IPS-18a (cell line): ENCODE measurements at regions not wholly inside any gene's neighbourhood (a gene's known extent, or its start where the extent isn't known, plus 50 kb on each side); places are given as distances from the start of the nearest gene placed in this dataset.

Source experiments
- H3K27ac ChIP-seq: one replicate; pipeline ENCODE4 v1.5.1; 2013; ENCODE audit warnings: low read length
- H3K27me3 ChIP-seq: one replicate; pipeline ENCODE4 v1.6.1; 2013; ENCODE audit warnings: mild to moderate bottlenecking, low read length; ENCODE audit not compliant: control insufficient read depth, insufficient read depth
- H3K36me3 ChIP-seq: one replicate; pipeline ENCODE4 v1.6.1; 2013; ENCODE audit warnings: low read depth, low read length; ENCODE audit not compliant: control insufficient read depth
- H3K4me1 ChIP-seq: one replicate; pipeline ENCODE4 v1.6.1; 2013; ENCODE audit warnings: low read depth, low read length; ENCODE audit not compliant: control insufficient read depth
- H3K4me3 ChIP-seq: one replicate; pipeline ENCODE4 v1.5.1; 2013; ENCODE audit warnings: low read length
- H3K9ac ChIP-seq: one replicate; pipeline ENCODE4 v1.6.1; 2013; ENCODE audit warnings: mild to moderate bottlenecking, low read length, moderate library complexity
- H3K9me3 ChIP-seq: one replicate; pipeline ENCODE4 v1.6.1; 2013; ENCODE audit warnings: low read depth, low read length; ENCODE audit not compliant: control insufficient read depth

DNA sequence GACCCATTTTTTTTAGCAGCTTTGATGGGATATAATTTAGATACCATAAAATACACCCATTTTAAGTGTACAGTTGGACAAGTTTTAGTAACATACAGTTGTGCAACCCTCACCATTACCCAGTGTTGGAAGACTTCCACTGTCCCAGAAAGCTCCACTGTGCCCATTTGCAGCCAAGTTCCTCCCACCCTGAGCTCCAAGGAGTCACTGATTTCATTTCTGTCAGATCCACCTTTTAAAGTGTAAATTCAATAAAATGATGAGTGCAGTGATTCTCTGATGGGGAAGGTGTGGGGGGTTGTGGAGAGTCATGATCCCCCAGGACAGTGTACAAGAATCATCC lies 93.2 kb upstream of the IGF1R start:
- H3K9ac ChIP-seq, result no peak overlapping the region
- no peaks in the 10 kb centered on the region for H3K36me3 ChIP-seq
- no peak overlapping the region for H3K27ac ChIP-seq
- H3K9me3 ChIP-seq, result no peaks in the 10 kb centered on the region
- no peaks in the 10 kb centered on the region for H3K27me3 ChIP-seq
- H3K4me3 ChIP-seq, result no peak overlapping the region
- peaks cover 16% of the 10 kb centered on the region for H3K4me1 ChIP-seq

DNA sequence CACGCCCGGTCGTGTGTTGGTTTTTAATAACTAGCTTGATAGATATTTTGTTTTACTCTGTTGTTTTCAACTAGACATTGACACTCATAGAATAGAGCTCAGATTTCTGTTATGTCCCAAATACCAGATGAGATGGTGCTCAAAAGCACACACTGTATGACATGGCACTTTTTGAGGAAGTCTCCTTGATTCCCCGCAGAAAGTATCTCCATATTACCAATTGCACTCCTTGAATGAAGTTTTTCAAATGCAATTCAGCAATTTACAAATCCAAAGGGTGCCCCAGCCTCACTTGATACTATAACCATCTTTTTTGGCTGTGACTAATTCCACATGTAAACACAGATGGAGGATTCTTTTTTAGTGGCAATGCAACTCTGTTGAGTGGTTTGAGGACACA lies 92.0 kb upstream of the IGF1R start:
- H3K9me3 ChIP-seq, result no peaks in the 10 kb centered on the region
- peaks cover 16% of the 10 kb centered on the region for H3K4me1 ChIP-seq
- no peak overlapping the region for H3K4me3 ChIP-seq
- H3K27me3 ChIP-seq, result no peaks in the 10 kb centered on the region
- H3K27ac ChIP-seq, result peak overlapping the region; percentile 9
- H3K9ac ChIP-seq, result no peak overlapping the region
- H3K36me3 ChIP-seq, result no peaks in the 10 kb centered on the region

DNA sequence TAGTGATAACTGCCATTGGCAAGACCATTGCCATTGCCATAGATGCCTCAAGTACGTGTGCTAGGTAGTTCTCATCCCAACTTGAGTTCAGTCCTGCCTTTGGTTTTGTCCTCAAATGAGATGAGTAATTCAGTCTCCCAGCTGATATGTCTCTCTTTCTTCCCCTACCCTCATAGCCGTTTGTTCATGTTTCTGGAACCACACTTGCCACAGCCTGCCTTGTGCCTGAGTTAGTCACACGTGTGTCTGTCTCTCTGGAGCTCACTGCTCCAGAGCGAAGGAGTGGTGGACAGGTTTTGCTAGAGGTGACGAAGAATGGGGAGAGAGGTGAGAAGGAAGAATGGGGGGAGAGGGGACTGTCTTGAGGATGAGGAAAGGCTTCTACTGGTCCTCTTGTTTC lies 88.0 kb upstream of the IGF1R start:
- no peaks in the 10 kb centered on the region for H3K9me3 ChIP-seq
- peaks cover 10% of the 10 kb centered on the region for H3K4me1 ChIP-seq
- H3K27ac ChIP-seq, result no peak overlapping the region
- no peak overlapping the region for H3K9ac ChIP-seq
- no peaks in the 10 kb centered on the region for H3K27me3 ChIP-seq
- no peaks in the 10 kb centered on the region for H3K36me3 ChIP-seq
- no peak overlapping the region for H3K4me3 ChIP-seq

DNA sequence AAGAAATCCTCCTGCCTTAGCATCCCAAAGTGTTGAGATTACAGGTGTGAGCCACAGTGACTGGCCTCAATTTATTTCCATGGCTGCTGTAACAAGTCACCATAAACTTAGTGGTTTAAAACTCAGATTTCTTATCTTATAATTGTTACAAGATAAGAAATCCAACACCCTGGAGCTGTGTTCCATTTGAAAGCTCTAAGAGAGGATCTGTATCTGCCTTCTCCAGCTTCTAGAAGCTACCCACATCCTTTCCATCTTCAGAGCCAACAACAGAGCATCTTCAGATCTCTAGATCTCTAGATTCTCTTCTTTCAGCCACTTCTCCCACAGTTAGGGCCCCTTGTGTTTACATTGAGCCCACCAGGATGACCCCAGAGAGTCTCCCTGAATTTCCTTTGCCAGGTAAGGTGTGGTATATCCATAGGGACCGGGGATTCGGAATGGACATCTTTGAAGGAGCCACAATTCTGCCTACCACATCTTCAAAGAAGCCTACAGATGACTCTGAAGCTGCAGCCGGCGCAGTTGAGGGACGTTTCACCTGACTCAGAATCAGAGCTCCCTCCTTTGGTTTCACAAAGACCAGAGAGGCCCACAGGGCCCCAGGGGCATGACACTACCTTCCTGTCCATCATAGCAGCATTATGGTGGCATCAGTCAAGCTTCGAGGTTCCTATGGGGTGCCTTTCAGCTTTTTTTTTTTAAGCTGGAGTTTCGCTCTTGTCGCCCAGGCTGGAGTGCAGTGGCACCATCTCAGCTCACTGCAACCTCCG lies 87.0 kb upstream of the IGF1R start:
- Histone ChIP-seq H3K4me3 (no peak overlapping the region), H3K27ac (no peak overlapping the region), H3K4me1 (peaks cover 8% of the 10 kb centered on the region), H3K9me3 (no peaks in the 10 kb centered on the region), H3K9ac (no peak overlapping the region), H3K27me3 (no peaks in the 10 kb centered on the region), H3K36me3 (no peaks in the 10 kb centered on the region)

DNA sequence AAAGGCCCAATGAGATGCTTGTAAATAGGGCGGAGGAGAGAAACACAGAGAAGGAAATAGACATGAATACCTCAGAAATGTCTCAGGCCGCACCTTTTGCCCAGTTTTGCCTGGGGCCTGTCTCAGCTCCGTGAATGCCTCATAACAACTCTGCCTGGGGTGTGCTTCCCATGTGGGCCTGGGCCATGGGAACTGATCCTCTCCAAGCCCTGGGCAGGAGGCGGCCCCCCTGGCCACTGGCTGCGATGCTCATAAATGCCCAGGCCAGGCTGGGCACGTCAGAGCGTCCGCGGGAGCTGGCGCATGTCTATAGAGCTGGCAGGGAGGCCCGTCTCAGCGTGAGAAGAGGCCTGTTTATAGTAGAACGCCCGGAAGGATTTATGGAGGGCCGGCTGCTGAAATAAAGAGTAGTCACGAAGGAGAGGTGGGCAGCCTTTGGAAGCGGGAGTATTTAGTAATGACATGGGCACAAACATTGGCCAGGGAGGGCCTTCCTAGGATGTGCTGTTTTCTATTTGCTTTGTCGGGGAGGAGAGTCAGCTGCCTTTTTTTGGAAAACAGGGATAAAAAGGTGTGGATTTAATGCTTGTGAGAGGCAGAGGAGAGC lies 85.9 kb upstream of the IGF1R start:
- Histone ChIP-seq H3K27ac (no peak overlapping the region), H3K27me3 (no peaks in the 10 kb centered on the region), H3K9me3 (no peaks in the 10 kb centered on the region), H3K4me3 (no peak overlapping the region), H3K4me1 (no peaks in the 10 kb centered on the region), H3K9ac (no peak overlapping the region), H3K36me3 (no peaks in the 10 kb centered on the region)

DNA sequence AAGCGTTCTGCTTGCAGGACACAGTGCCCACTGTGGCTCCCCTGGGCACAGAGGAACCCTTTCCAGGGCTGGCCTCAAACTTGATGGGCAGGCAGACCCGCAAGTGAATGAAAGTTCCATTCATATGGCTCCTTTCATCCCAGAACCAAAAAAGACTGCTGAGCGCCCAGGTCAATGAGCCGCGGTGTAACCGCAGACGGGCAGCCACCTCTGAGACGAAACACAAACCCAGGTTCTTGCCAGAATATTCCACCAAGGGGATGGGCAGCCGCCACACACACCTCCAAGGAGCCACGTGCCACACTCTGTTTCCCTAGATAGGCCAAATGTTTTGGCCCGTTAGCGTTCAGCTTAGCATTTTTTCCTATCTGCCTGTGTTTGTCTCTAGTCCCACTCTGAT lies 82.8 kb upstream of the IGF1R start:
- no peaks in the 10 kb centered on the region for H3K27me3 ChIP-seq
- H3K4me1 ChIP-seq, result no peaks in the 10 kb centered on the region

DNA sequence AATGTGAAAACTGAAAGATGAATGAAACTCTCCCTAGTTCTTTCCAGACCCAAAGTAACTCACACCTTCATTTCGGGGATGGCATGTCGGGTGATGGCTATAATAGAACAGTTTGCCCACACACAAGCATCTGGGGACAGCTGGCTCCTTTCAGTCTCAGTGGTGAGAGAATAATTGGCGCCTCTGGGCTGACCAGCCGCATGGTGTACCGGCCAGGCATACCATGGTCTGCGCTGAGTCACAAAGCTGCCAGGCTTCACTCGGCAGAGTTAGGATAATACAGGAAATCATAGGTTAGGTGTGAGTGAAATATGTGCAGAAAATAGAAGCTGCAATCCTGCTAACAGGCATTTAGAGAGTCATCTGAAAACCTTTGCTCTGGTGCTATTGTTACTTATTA lies 80.4 kb upstream of the IGF1R start:
- Histone ChIP-seq H3K4me3 (no peak overlapping the region), H3K36me3 (no peaks in the 10 kb centered on the region), H3K4me1 (no peaks in the 10 kb centered on the region), H3K9me3 (no peaks in the 10 kb centered on the region), H3K27ac (no peak overlapping the region), H3K27me3 (no peaks in the 10 kb centered on the region), H3K9ac (no peak overlapping the region)

More for the DNA sequence above, 82.8 kb upstream of the IGF1R start:
- no peak overlapping the region for H3K4me3 ChIP-seq
- H3K9ac ChIP-seq, result no peak overlapping the region
- H3K27ac ChIP-seq, result no peak overlapping the region
- no peaks in the 10 kb centered on the region for H3K36me3 ChIP-seq
- no peaks in the 10 kb centered on the region for H3K9me3 ChIP-seq

DNA sequence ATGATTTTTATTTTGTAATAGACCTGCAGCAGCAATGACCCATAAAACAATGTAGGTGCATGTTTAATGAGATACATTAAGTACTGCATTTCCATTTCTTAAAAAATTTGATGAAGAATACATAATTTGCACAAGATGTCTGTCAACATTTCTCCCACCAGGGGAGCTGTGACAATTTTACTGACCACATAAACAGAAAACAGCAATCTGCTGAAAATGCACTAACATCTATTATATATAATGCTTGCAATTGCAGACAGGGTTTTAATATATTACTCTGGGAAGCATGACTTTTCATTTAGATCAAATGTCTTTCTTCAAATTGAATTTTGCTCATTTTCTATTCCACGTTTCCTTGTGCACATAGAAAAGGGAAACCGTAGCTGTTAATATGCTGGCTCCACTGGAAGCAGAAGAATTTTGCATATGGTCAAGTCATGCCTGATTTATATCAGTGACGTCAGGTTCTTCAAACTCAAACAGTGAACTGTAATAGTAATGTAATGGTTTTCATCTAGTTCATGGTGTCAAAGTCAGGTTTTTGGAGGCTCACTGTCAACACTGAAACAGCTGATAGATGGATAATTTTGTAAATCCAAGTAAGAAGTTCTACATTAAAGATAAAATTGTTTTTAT lies 79.8 kb upstream of the IGF1R start:
- Histone ChIP-seq H3K4me1 (no peaks in the 10 kb centered on the region), H3K9me3 (no peaks in the 10 kb centered on the region), H3K4me3 (no peak overlapping the region), H3K9ac (no peak overlapping the region), H3K36me3 (no peaks in the 10 kb centered on the region), H3K27ac (no peak overlapping the region), H3K27me3 (no peaks in the 10 kb centered on the region)

DNA sequence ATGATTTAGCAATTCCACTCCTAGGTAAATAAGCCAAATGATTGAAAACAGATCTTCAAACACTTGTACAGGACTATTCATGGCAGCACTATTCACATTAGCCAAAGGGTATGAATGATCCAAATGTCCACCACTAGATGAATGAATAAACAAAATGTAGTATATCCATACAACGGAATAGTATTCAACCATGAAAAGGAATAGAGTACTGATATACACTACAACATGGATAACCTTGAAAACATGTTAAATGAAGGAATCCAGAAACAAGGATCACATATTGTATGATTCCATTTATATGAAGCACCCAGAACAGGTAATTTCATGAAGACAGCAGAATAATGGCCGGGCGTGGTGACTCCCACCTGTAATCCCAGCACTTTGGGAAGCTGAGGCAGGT lies 78.2 kb upstream of the IGF1R start:
- H3K4me3 ChIP-seq, result no peak overlapping the region
- no peak overlapping the region for H3K27ac ChIP-seq
- H3K9ac ChIP-seq, result no peak overlapping the region
- H3K27me3 ChIP-seq, result no peaks in the 10 kb centered on the region
- no peaks in the 10 kb centered on the region for H3K4me1 ChIP-seq
- H3K36me3 ChIP-seq, result no peaks in the 10 kb centered on the region
- no peaks in the 10 kb centered on the region for H3K9me3 ChIP-seq

DNA sequence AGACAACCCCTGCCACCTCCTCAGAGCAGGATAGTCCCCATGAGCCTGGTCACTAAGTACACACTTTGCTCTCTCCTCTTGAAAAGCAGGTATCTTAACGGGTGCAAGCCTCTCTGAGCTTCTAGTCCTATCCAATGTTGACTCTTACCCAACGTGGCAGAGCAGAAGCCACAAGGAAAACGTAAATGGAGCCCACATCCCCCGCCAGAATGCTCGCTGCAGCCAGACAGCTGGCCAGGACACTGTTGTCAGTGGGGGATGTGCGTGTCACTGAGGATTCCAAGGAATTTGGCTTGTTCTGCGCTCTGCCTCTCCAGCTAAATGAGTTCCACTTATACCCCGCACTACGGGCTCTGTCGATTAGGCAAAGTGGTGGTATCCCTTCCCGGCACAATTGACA lies 67.8 kb upstream of the IGF1R start:
- no peaks in the 10 kb centered on the region for H3K4me1 ChIP-seq
- no peaks in the 10 kb centered on the region for H3K27me3 ChIP-seq
- H3K9ac ChIP-seq, result no peak overlapping the region
- H3K9me3 ChIP-seq, result no peaks in the 10 kb centered on the region
- H3K27ac ChIP-seq, result no peak overlapping the region
- H3K36me3 ChIP-seq, result no peaks in the 10 kb centered on the region
- H3K4me3 ChIP-seq, result no peak overlapping the region

DNA sequence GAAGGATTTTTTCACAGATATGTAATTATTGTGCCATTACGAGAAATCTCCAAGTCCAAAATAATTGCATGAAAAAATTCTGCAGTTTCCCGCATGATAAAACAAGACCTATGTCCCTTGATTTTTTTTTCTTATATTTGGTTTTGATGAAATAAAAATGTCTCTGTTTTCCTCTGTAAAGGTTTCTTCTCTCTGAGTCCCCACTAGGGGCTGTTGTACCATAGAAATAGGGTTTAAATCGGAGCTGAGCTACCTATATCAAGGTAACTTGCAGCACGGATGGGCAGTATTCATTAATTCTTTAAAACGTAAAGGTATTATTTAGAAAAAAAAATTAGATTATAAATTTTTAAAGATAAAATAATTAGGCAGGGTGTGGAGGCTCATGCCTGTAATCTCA lies 66.6 kb upstream of the IGF1R start:
- H3K27me3 ChIP-seq, result no peaks in the 10 kb centered on the region
- no peak overlapping the region for H3K27ac ChIP-seq

More for the DNA sequence above, 66.6 kb upstream of the IGF1R start:
- Histone ChIP-seq H3K36me3 (no peaks in the 10 kb centered on the region), H3K4me3 (no peak overlapping the region), H3K9me3 (no peaks in the 10 kb centered on the region), H3K4me1 (no peaks in the 10 kb centered on the region), H3K9ac (no peak overlapping the region)
